ENCODE measurements at regions not wholly inside any gene's neighbourhood (a gene's known extent, or its start where the extent isn't known, plus 50 kb on each side); places are given as distances from the start of the nearest gene placed in this dataset.
A peak's percentile ranks its signal among the peaks of the same experiment; 100 is the strongest.

DNA sequence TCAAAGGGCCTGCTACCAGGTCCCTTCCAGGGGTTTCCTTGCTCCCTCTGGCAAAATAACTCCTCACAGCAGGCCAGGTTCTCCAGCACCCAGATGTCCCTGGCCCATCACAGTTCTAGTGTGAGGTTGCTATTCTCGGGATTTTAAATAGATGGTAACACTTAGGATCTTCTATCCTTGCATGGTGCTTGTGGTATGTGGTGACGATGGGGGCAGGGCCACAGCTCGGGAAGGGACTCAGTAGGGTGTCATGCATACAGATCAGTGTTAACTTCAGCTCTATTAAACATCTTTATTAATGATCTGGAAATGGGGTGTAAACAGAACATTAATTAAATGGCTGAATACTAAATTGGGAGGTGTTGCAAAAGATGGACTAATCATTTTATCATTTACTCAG is 323.8 kb downstream of the QKI start:
- Histone ChIP-seq H3K9ac (ENCODE audit: low read length) (no peak overlapping the region), H3K27ac (ENCODE audit: low read length) (peak overlapping the region; percentile 59; the same call in 1 of the 2 replicates), H3K79me2 (ENCODE audit: low read length) (no peaks in the 10 kb centered on the region), H4K20me1 (ENCODE audit: insufficient read depth, low read length) (no peaks in the 10 kb centered on the region), H3F3A (ENCODE audit: insufficient read depth, low read length) (no peaks in the 10 kb centered on the region), H3K4me3 (ENCODE audit: low read length) (no peak overlapping the region), H3K4me2 (ENCODE audit: low read depth, low read length) (peak overlapping the region; percentile 49; the same call in 1 of the 2 replicates), H3K27me3 (replicated peaks; ENCODE audit: insufficient read depth, low read length) (no peaks in the 10 kb centered on the region), H3K4me1 (ENCODE audit: low read length) (peaks cover 19% of the 10 kb centered on the region), H2AFZ (ENCODE audit: low read length) (0 out of 2 replicates have a peak overlapping the region, but pooled peaks have one; percentile 27), H3K36me3 (replicated peaks; ENCODE audit: insufficient read depth, low read length) (no peaks in the 10 kb centered on the region), H3K9me3 (replicated peaks; ENCODE audit: insufficient read depth, low read length) (no peaks in the 10 kb centered on the region), H3K9me2 (replicated peaks; ENCODE audit: insufficient read depth, low read length) (no peaks in the 10 kb centered on the region)
- DNase-seq = no peak
- TF ChIP-seq CTCF (IDR thresholded peaks at IDR 0.05; ENCODE audit: low read length) = no peak
- TF ChIP-seq EZH2 (optimal IDR thresholded peaks at IDR 0.05; ENCODE audit: low read depth, low read length) = no peak
- TF ChIP-seq EZH2phosphoT487 (IDR thresholded peaks at IDR 0.05; ENCODE audit: low read length) = no peak

DNA sequence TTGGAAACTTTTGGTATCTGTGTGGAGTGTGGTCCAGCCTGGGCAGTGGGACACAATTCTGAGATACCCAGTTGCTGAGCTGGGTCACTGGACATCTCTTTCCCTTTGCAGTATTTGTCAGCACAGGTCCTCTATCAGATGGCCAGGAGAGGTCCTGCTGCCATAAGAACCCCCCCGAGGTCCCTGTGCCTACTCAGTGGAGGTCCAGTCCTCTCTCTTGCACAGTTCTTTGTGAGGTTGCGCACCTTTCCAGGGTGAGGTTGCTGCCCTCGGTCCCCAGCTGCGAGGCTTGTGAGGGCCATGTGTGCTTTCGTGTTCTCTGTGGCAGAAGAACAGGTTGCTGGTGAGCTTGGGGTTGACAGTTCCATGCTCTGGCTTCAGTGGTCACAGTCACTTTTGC is 320.6 kb downstream of the QKI start:
- no peaks in the 10 kb centered on the region for H3K27me3 ChIP-seq (replicated peaks; ENCODE audit: insufficient read depth, low read length)
- TF ChIP-seq CTCF (IDR thresholded peaks at IDR 0.05; ENCODE audit: low read length) (no peak), EZH2phosphoT487 (IDR thresholded peaks at IDR 0.05; ENCODE audit: low read length) (no peak), EZH2 (optimal IDR thresholded peaks at IDR 0.05; ENCODE audit: low read depth, low read length) (no peak)
- no peak overlapping the region for H3K4me3 ChIP-seq (ENCODE audit: low read length)
- no peaks in the 10 kb centered on the region for H3K9me2 ChIP-seq (replicated peaks; ENCODE audit: insufficient read depth, low read length)
- DNase-seq = no peak
- H3K9ac ChIP-seq (ENCODE audit: low read length) = no peak overlapping the region
- peaks cover 24% of the 10 kb centered on the region for H3K4me1 ChIP-seq (ENCODE audit: low read length)
- H2AFZ ChIP-seq (ENCODE audit: low read length) = no peak overlapping the region
- H3K9me3 ChIP-seq (replicated peaks; ENCODE audit: insufficient read depth, low read length) = no peaks in the 10 kb centered on the region
- no peak overlapping the region for H3K4me2 ChIP-seq (ENCODE audit: low read depth, low read length)
- no peaks in the 10 kb centered on the region for H3K79me2 ChIP-seq (ENCODE audit: low read length)
- no peaks in the 10 kb centered on the region for H4K20me1 ChIP-seq (ENCODE audit: insufficient read depth, low read length)
- no peaks in the 10 kb centered on the region for H3F3A ChIP-seq (ENCODE audit: insufficient read depth, low read length)
- H3K27ac ChIP-seq (ENCODE audit: low read length) = no peak overlapping the region
- H3K36me3 ChIP-seq (replicated peaks; ENCODE audit: insufficient read depth, low read length) = no peaks in the 10 kb centered on the region

GRCh38 chr6:163733061-163733460 is 318.5 kb downstream of the QKI start:
- no peak for DNase-seq
- Histone ChIP-seq H4K20me1 (ENCODE audit: insufficient read depth, low read length) (no peaks in the 10 kb centered on the region), H2AFZ (ENCODE audit: low read length) (no peak overlapping the region)

More at GRCh38 chr6:163733061-163733460, 318.5 kb downstream of the QKI start:
- Histone ChIP-seq H3K79me2 (ENCODE audit: low read length) (no peaks in the 10 kb centered on the region), H3K9ac (ENCODE audit: low read length) (no peak overlapping the region), H3K4me2 (ENCODE audit: low read depth, low read length) (no peak overlapping the region), H3F3A (ENCODE audit: insufficient read depth, low read length) (no peaks in the 10 kb centered on the region), H3K9me2 (replicated peaks; ENCODE audit: insufficient read depth, low read length) (no peaks in the 10 kb centered on the region), H3K36me3 (replicated peaks; ENCODE audit: insufficient read depth, low read length) (no peaks in the 10 kb centered on the region), H3K27ac (ENCODE audit: low read length) (peak overlapping the region; percentile 50; the same call in 1 of the 2 replicates), H3K4me3 (ENCODE audit: low read length) (no peak overlapping the region), H3K4me1 (ENCODE audit: low read length) (peaks cover 13% of the 10 kb centered on the region), H3K27me3 (replicated peaks; ENCODE audit: insufficient read depth, low read length) (no peaks in the 10 kb centered on the region), H3K9me3 (replicated peaks; ENCODE audit: insufficient read depth, low read length) (no peaks in the 10 kb centered on the region)
- no peak for TF ChIP-seq EZH2phosphoT487 (IDR thresholded peaks at IDR 0.05; ENCODE audit: low read length)
- no peak for TF ChIP-seq CTCF (IDR thresholded peaks at IDR 0.05; ENCODE audit: low read length)
- no peak for TF ChIP-seq EZH2 (optimal IDR thresholded peaks at IDR 0.05; ENCODE audit: low read depth, low read length)

Measured in MM.1S (cell line).